ENCODE measurements at regions not wholly inside any gene's neighbourhood (a gene's known extent, or its start where the extent isn't known, plus 50 kb on each side); places are given as distances from the start of the nearest gene placed in this dataset.

DNA sequence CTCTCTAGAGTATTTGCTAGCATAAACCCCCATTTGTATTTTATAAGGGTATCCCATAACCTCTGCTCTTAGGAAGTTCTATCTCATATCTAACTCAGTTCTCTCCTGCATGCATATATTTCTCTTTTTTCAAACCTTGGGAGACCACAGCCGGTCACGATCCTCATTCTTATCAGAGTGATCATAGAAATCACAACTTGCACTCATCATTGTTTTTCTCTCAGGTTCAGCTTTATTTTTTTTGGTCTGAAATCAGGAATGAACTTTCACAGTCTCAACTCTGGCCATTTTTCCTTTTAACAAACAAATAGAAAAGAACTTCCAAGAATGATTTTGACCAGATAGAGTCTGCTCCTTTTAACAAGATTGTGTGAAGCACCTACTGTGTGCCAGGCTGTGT is 98.6 kb upstream of the BLID start:
- TF ChIP-seq, protein P1, sequence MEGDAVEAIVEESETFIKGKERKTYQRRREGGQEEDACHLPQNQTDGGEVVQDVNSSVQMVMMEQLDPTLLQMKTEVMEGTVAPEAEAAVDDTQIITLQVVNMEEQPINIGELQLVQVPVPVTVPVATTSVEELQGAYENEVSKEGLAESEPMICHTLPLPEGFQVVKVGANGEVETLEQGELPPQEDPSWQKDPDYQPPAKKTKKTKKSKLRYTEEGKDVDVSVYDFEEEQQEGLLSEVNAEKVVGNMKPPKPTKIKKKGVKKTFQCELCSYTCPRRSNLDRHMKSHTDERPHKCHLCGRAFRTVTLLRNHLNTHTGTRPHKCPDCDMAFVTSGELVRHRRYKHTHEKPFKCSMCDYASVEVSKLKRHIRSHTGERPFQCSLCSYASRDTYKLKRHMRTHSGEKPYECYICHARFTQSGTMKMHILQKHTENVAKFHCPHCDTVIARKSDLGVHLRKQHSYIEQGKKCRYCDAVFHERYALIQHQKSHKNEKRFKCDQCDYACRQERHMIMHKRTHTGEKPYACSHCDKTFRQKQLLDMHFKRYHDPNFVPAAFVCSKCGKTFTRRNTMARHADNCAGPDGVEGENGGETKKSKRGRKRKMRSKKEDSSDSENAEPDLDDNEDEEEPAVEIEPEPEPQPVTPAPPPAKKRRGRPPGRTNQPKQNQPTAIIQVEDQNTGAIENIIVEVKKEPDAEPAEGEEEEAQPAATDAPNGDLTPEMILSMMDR (IDR thresholded peaks at IDR 0.05), result no peak
- Histone ChIP-seq H3K27ac (peak overlapping the region; percentile 76 to 77), H3K27me3 (no peaks in the 10 kb centered on the region), H3K36me3 (no peaks in the 10 kb centered on the region), H3K9me3 (no peaks in the 10 kb centered on the region), H3K4me1 (peaks cover 0 to 54% (median 34%) of the 10 kb centered on the region in 4 donors), H3K4me3 (no peak overlapping the region)
- DNase-seq, result no peak
- intact Hi-C loops (cut with DNase I; ENCODE audit: low total_unique reads), result loop anchor here (10.0 kb wide), 1 partner anchor 150 kb away; no protein-coding TSS in a partner anchor

DNA sequence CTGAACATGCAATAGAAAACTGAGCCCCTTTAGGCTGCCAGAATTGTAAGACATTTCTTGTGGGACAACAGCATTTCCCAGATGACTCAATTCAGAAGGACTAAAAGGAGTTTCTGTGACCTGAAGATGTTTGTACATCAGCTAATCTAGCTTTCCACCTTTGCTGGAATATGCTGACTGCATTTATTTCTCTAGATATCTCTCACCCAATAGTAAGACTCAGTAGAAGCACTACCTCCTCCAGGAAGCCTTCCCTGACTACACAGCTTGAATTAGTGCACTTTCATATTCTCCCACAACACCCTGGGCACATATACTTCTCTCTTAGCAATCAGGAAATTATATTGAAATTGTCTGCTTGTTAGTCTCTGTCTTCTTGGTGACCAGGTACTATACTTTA is 98.1 kb upstream of the BLID start:
- intact Hi-C loops (cut with DNase I; ENCODE audit: low total_unique reads), result loop anchor here (10.0 kb wide), 1 partner anchor 151 kb away; no protein-coding TSS in a partner anchor
- DNase-seq, result no peak
- TF ChIP-seq, protein P1 (IDR thresholded peaks at IDR 0.05), result no peak
- no peaks in the 10 kb centered on the region for H3K27me3 ChIP-seq
- peak overlapping the region; percentile 76 to 77 for H3K27ac ChIP-seq
- H3K4me3 ChIP-seq, result no peak overlapping the region
- H3K9me3 ChIP-seq, result no peaks in the 10 kb centered on the region
- no peaks in the 10 kb centered on the region for H3K36me3 ChIP-seq
- peaks cover 0 to 58% (median 39%) of the 10 kb centered on the region in 4 donors for H3K4me1 ChIP-seq

DNA sequence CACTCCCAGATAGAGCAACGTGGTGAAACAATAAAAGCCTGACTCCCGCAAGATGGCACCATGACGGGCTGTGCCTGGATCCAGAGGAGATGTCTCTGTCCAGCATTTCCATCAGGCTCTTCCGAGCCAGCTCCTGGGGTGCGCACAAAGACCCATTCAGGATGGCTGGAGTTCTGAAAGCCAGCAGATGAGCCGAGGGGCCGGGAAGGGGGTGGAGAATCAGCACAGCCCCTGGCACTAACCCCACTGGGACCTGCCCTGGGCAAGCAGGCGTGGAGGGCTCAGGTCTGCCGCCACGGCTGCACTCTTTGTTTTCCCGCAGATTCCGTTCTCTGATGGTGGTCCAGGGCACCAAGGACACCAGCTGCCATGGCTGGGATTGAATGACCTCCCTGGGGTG is 97.2 kb upstream of the BLID start:
- H3K9me3 ChIP-seq, result no peaks in the 10 kb centered on the region
- H3K27me3 ChIP-seq, result no peaks in the 10 kb centered on the region
- DNase-seq, result no peak
- peaks cover 0 to 67% (median 46%) of the 10 kb centered on the region in 4 donors for H3K4me1 ChIP-seq
- H3K27ac ChIP-seq, result peak overlapping the region; percentile 76 to 77
- intact Hi-C loops (cut with DNase I; ENCODE audit: low total_unique reads), result loop anchor here (10.0 kb wide), 1 partner anchor 152 kb away; no protein-coding TSS in a partner anchor
- H3K36me3 ChIP-seq, result no peaks in the 10 kb centered on the region
- H3K4me3 ChIP-seq, result no peak overlapping the region
- TF ChIP-seq, protein P1 (IDR thresholded peaks at IDR 0.05), result no peak

DNA sequence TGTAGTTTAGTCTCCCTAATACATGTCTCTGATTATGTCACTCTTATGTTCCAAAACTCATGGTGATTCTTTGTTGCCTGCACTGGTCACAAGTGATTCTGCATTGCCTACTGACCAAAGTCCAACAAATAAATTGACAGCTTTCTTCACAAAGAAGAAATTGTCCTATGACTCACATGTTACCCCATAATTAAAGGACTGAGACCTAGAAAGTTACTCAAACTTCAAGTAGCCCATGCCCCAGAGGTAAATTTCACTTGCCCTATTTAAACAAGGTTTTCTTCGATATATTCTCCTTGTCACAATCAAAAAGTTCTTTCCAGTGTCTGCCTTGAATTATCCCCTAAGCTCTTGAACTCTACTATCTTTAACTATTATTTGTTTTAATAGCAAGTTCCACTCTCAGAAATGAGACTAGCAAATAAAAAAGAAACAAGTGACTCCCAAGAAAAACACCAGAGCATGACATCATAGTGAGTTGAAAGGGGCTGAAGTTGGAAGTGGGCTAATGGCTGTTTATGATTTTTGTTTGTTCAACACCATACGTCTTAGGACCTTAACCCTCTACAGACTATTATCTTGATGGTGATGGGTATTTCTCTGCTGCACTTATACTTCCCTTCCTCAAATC is 94.5 kb upstream of the BLID start:
- no peak for DNase-seq
- H3K27me3 ChIP-seq, result no peaks in the 10 kb centered on the region
- intact Hi-C loops (cut with DNase I; ENCODE audit: low total_unique reads), result loop anchor here (10.0 kb wide), 1 partner anchor 154 kb away; no protein-coding TSS in a partner anchor
- no peaks in the 10 kb centered on the region for H3K36me3 ChIP-seq
- no peak overlapping the region for H3K4me3 ChIP-seq
- H3K9me3 ChIP-seq, result no peaks in the 10 kb centered on the region
- H3K27ac ChIP-seq, result peak overlapping the region; percentile 76 to 77
- TF ChIP-seq, protein P1 (IDR thresholded peaks at IDR 0.05), result no peak
- H3K4me1 ChIP-seq, result peaks cover 0 to 85% (median 57%) of the 10 kb centered on the region in 4 donors

DNA sequence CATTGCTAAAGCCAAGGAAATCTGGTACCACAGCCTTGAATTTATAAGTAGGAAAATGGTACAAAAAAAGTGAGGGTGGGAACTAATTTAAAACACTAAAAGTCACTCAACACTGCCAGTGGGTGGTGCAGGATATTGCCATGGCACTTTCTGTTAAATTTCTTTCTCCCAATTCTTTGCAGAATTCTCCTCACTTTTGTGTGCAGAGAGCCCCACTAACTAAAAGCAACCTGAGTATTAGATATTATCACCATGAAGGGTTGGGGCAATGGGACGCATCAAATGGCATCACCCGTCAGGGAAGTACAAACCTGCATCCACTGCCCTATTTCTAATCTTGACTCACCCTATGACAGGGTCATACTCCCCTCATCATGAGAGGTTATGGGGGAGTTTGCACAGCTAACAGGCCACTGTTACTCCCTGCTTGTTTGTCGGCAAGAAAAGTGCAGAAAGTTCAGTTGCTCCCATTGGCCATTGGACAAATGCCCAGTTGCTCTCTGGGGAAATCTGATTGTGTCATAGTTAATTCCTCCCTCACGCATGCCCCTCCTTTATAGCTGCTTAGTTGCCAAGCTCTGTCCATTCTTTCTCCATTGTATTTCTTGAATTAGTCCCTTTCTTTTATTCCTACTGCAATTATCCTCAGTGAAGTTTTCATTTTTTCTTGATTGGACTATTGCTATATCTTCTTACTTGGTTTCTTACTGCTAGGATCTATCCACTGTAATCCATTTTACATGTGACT is 93.8 kb upstream of the BLID start:
- peak; percentile 84 to 91 for DNase-seq
- Histone ChIP-seq H3K27ac (peak overlapping the region; percentile 76 to 77), H3K27me3 (no peaks in the 10 kb centered on the region), H3K36me3 (no peaks in the 10 kb centered on the region), H3K9me3 (no peaks in the 10 kb centered on the region), H3K4me3 (no peak overlapping the region), H3K4me1 (peaks cover 0 to 85% (median 55%) of the 10 kb centered on the region in 4 donors)
- intact Hi-C loops (cut with DNase I; ENCODE audit: low total_unique reads), result loop anchor here (5.0 to 10.0 kb wide), 3 partner anchors 155 to 537 kb away; no protein-coding TSS in a partner anchor
- TF ChIP-seq, protein P1 (IDR thresholded peaks at IDR 0.05), result no peak

Data from tibial artery (tissue), 4 donors.